ENCODE measurements at regions not wholly inside any gene's neighbourhood (a gene's known extent, or its start where the extent isn't known, plus 50 kb on each side); places are given as distances from the start of the nearest gene placed in this dataset.
"Not testable (repeated sequence)": the region's sequence is repeated elsewhere in the genome, so short reads cannot be mapped to it uniquely, and the experiment has no call there.

- DNase-seq (ENCODE audit: low read depth in 2 of 2) = no peak
Measured at GRCh38 chr14:49114161-49114893, 471.9 kb downstream of the RPS29 start.

- no peak for DNase-seq (ENCODE audit: low read depth in 2 of 2)
Measured at GRCh38 chr14:49106741-49107667, 479.2 kb downstream of the RPS29 start.

GRCh38 chr14:49105956-49106355, 480.2 kb downstream of the RPS29 start:
- no peak for DNase-seq (ENCODE audit: low read depth in 2 of 2)

GRCh38 chr14:49105512-49105911, 480.7 kb downstream of the RPS29 start:
- no peak for DNase-seq (ENCODE audit: low read depth in 2 of 2)

GRCh38 chr14:49092345-49092744, 493.8 kb downstream of the RPS29 start:
- no peak for DNase-seq (ENCODE audit: low read depth in 2 of 2)

GRCh38 chr14:49089107-49089506, 497.1 kb downstream of the RPS29 start:
- DNase-seq (ENCODE audit: low read depth in 2 of 2) = no peak

- not testable (repeated sequence) for DNase-seq (ENCODE audit: low read depth in 2 of 2)
Measured at GRCh38 chr14:49073292-49073691, 512.9 kb downstream of the RPS29 start.

- no peak for DNase-seq (ENCODE audit: low read depth in 2 of 2)
Measured at GRCh38 chr14:49058511-49058910, 527.7 kb downstream of the RPS29 start.

GRCh38 chr14:49057838-49058510, 528.2 kb downstream of the RPS29 start:
- no peak for DNase-seq (ENCODE audit: low read depth in 2 of 2)

- no peak for DNase-seq (ENCODE audit: low read depth in 2 of 2)
Measured at GRCh38 chr14:49056021-49056420, 530.2 kb downstream of the RPS29 start.

- no peak for DNase-seq (ENCODE audit: low read depth in 2 of 2)
Measured at GRCh38 chr14:49052521-49052920, 533.7 kb downstream of the RPS29 start.

- DNase-seq (ENCODE audit: low read depth in 2 of 2) = no peak
Measured at GRCh38 chr14:49051328-49052060, 534.7 kb downstream of the RPS29 start.

- DNase-seq (ENCODE audit: low read depth in 2 of 2) = no peak
Measured at GRCh38 chr14:49050822-49051221, 535.4 kb downstream of the RPS29 start.

- DNase-seq (ENCODE audit: low read depth in 2 of 2) = no peak
Measured at GRCh38 chr14:49049711-49050110, 536.5 kb downstream of the RPS29 start.

- DNase-seq (ENCODE audit: low read depth in 2 of 2) = no peak
Measured at GRCh38 chr14:49044981-49045380, 541.2 kb downstream of the RPS29 start.

- no peak for DNase-seq (ENCODE audit: low read depth in 2 of 2)
Measured at GRCh38 chr14:49036984-49037516, 549.1 kb downstream of the RPS29 start.

- no peak for DNase-seq (ENCODE audit: low read depth in 2 of 2)
Measured at GRCh38 chr14:49036266-49036665, 549.9 kb downstream of the RPS29 start.

GRCh38 chr14:49033131-49033530, 553.0 kb downstream of the RPS29 start:
- DNase-seq (ENCODE audit: low read depth in 2 of 2) = no peak

GRCh38 chr14:49031710-49032109, 554.5 kb downstream of the RPS29 start:
- DNase-seq (ENCODE audit: low read depth in 2 of 2) = not testable (repeated sequence)

GRCh38 chr14:49019467-49020115, 566.6 kb downstream of the RPS29 start:
- no peak for DNase-seq (ENCODE audit: low read depth in 2 of 2)

GRCh38 chr14:49017447-49017846, 568.7 kb downstream of the RPS29 start:
- no peak for DNase-seq (ENCODE audit: low read depth in 2 of 2)
